Endothelial cell (in vitro differentiated cells): ENCODE measurements at regions not wholly inside any gene's neighbourhood (a gene's known extent, or its start where the extent isn't known, plus 50 kb on each side); places are given as distances from the start of the nearest gene placed in this dataset.
"Not testable (repeated sequence)": the region's sequence is repeated elsewhere in the genome, so short reads cannot be mapped to it uniquely, and the experiment has no call there.

Experiments
- DNase-seq: peaks from one replicate; pipeline ENCODE4 v3.0.0; 2021; ENCODE audit warnings: low spot score
- H3K27ac Mint-ChIP-seq: one replicate; pipeline ENCODE4 v1.8.0; 2021; ENCODE audit warnings: mixed read lengths, inconsistent platforms; ENCODE audit not compliant: unreplicated experiment
- H3K27me3 Mint-ChIP-seq: one replicate; pipeline ENCODE4 v1.8.0; 2021; ENCODE audit warnings: mild to moderate bottlenecking, moderate library complexity, mixed read lengths, inconsistent platforms; ENCODE audit not compliant: unreplicated experiment
- H3K36me3 Mint-ChIP-seq: one replicate; pipeline ENCODE4 v1.8.0; 2021; ENCODE audit warnings: mild to moderate bottlenecking, low read depth, mixed read lengths, inconsistent platforms; ENCODE audit not compliant: unreplicated experiment
- H3K4me1 Mint-ChIP-seq: one replicate; pipeline ENCODE4 v1.8.0; 2021; ENCODE audit warnings: mild to moderate bottlenecking, mixed read lengths, inconsistent platforms; ENCODE audit not compliant: unreplicated experiment
- H3K4me3 Mint-ChIP-seq: one replicate; pipeline ENCODE4 v1.8.0; 2021; ENCODE audit warnings: mild to moderate bottlenecking, mixed read lengths, inconsistent platforms; ENCODE audit not compliant: unreplicated experiment
- H3K9me3 Mint-ChIP-seq: one replicate; pipeline ENCODE4 v1.8.0; 2021; ENCODE audit warnings: mixed read lengths, inconsistent platforms; ENCODE audit not compliant: unreplicated experiment
- CTCF ChIP-seq: fragments of 200-600 bp; sonication (generic); IDR thresholded peaks from one replicate; pipeline ENCODE4 v1.5.0; 2021; ENCODE audit warnings: antibody characterized with exemption; ENCODE audit not compliant: unreplicated experiment

DNA sequence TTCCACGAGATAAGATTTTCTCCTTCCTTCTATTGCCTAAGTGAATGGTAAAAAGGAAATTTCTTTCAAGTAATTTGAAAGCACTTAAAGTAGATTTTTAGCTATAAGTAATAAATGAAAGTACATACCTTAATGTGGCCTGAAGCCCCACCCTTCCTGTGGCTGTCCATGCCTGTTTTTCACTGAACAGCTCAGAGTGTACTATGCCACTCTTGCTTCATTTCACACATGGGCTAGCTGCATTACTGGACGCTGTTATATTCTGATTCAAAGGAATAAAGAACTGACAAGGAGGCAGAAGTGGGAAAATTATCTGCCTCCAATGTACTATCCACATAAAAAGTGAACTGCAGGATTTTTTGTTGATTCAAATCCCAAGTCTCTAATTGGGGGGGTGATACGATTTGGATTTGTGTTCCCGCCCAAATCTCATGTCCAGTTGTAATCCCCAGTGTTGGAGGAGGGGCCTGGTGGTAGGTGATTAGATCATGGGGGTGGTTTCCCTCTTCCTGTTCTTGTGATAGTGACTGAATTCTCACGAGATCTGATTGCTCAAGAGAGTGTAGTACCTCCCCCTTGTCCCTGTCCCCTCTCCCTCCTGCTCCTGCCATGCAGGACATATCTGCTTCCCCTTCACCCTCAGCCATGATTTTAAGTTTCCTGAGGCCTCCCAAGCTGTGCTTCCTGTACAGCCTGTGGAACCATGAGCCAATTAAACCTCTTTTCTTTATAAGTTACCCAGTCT is 154.7 kb upstream of the SGCG start:
- Mint-ChIP-seq H3K9me3 (no peaks in the 10 kb centered on the region), H3K27ac (no peak overlapping the region), H3K27me3 (peaks cover 4% of the 10 kb centered on the region), H3K4me3 (no peak overlapping the region), H3K4me1 (peaks cover 3% of the 10 kb centered on the region), H3K36me3 (no peaks in the 10 kb centered on the region)
- no peak for DNase-seq
- no peak for TF ChIP-seq CTCF

- Mint-ChIP-seq H3K36me3 (no peaks in the 10 kb centered on the region), H3K4me3 (no peak overlapping the region), H3K27me3 (no peaks in the 10 kb centered on the region), H3K9me3 (no peaks in the 10 kb centered on the region), H3K27ac (no peak overlapping the region), H3K4me1 (peaks cover 3% of the 10 kb centered on the region)
- TF ChIP-seq CTCF: no peak
- DNase-seq: no peak
Observed at GRCh38 chr13:23039266-23039935, 141.4 kb upstream of the SGCG start.

DNA sequence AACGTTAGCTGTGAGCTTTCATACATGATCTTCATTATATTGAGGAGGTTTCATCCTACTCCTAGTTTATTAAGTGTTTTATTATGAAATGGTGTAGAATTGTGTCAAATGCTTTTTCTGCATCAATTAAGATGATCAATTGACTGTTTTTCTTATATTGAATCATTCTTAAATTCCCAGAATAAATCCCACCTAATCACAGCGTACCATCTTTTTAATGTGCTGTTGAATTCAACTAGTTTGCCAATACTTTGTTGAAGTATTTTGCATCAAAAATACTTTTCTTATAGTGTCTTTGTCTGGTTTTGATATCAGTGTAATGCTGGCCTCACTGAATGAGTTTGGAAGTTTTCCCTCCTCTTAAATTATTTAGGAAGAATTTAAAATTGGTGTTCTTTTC is 138.6 kb upstream of the SGCG start:
- Mint-ChIP-seq H3K4me1 (peaks cover 3% of the 10 kb centered on the region), H3K9me3 (no peaks in the 10 kb centered on the region), H3K36me3 (no peaks in the 10 kb centered on the region), H3K27ac (no peak overlapping the region), H3K27me3 (no peaks in the 10 kb centered on the region), H3K4me3 (no peak overlapping the region)
- no peak for DNase-seq
- TF ChIP-seq CTCF: no peak

DNA sequence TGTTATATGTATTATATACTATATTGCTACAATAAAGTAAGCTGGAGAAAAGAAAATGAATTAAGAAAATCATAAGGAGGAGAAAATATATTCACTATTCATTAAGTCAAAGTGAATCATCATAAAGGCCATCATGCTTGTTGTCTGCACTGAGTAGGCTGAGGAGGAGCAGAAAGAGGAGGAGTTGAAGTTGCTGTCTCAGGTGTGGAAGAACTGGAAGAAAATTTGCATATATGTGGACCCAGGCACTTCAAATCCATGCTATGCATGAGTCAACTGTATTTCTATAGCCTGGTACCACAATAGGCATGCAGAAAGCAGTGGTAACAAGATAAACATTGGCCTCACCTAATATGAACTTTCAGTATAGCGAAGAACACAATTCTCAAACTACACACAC is 135.9 kb upstream of the SGCG start:
- H3K27ac Mint-ChIP-seq: no peak overlapping the region
- H3K4me3 Mint-ChIP-seq: no peak overlapping the region
- DNase-seq: no peak
- no peaks in the 10 kb centered on the region for H3K9me3 Mint-ChIP-seq
- H3K4me1 Mint-ChIP-seq: no peaks in the 10 kb centered on the region
- H3K27me3 Mint-ChIP-seq: no peaks in the 10 kb centered on the region
- H3K36me3 Mint-ChIP-seq: no peaks in the 10 kb centered on the region
- no peak for TF ChIP-seq CTCF

GRCh38 chr13:23050126-23050525 is 130.7 kb upstream of the SGCG start:
- no peak for TF ChIP-seq CTCF
- no peak overlapping the region for H3K4me3 Mint-ChIP-seq
- H3K27ac Mint-ChIP-seq: no peak overlapping the region
- H3K9me3 Mint-ChIP-seq: no peaks in the 10 kb centered on the region
- DNase-seq: no peak
- peaks cover under 1% of the 10 kb centered on the region for H3K27me3 Mint-ChIP-seq
- H3K4me1 Mint-ChIP-seq: no peaks in the 10 kb centered on the region
- no peaks in the 10 kb centered on the region for H3K36me3 Mint-ChIP-seq

GRCh38 chr13:23053711-23054110 is 127.1 kb upstream of the SGCG start:
- DNase-seq, H3K4me3 Mint-ChIP-seq, H3K4me1 Mint-ChIP-seq, H3K9me3 Mint-ChIP-seq, H3K27me3 Mint-ChIP-seq, H3K27ac Mint-ChIP-seq, H3K36me3 Mint-ChIP-seq: not testable (repeated sequence)
